H9 (cell line): ENCODE measurements at regions not wholly inside any gene's neighbourhood (a gene's known extent, or its start where the extent isn't known, plus 50 kb on each side); places are given as distances from the start of the nearest gene placed in this dataset.
A peak's percentile ranks its signal among the peaks of the same experiment; 100 is the strongest.
"Not testable (repeated sequence)": the region's sequence is repeated elsewhere in the genome, so short reads cannot be mapped to it uniquely, and the experiment has no call there.

Experiments
- DNase-seq: peaks from one replicate; pipeline ENCODE4 v3.0.0-alpha.2; 2017
- H2AFZ ChIP-seq: one replicate; pipeline ENCODE4 v1.6.1; 2013; ENCODE audit warnings: mild to moderate bottlenecking, low read length, control low read depth, moderate library complexity
- H2AK5ac ChIP-seq: 2 replicates; pipeline ENCODE4 v1.6.1; 2013; ENCODE audit warnings: low read length, control low read depth, mixed read lengths; ENCODE audit not compliant: insufficient read length
- H2BK120ac ChIP-seq: one replicate; pipeline ENCODE4 v1.6.1; 2013; ENCODE audit warnings: low read depth, mild to moderate bottlenecking, low read length, control low read depth, inconsistent platforms; ENCODE audit not compliant: poor library complexity, severe bottlenecking
- H2BK12ac ChIP-seq: 2 replicates; pipeline ENCODE4 v1.6.1; 2013; ENCODE audit warnings: low read length, control low read depth, mixed read lengths, low read depth; ENCODE audit not compliant: insufficient read length
- H2BK15ac ChIP-seq: 2 replicates; pipeline ENCODE4 v1.6.1; 2013; ENCODE audit warnings: low read depth, low read length, control low read depth
- H2BK20ac ChIP-seq: one replicate; pipeline ENCODE4 v1.6.1; 2013; ENCODE audit warnings: low read depth, mild to moderate bottlenecking, low read length, control low read depth, inconsistent platforms; ENCODE audit not compliant: poor library complexity, severe bottlenecking
- H2BK5ac ChIP-seq: 2 replicates; pipeline ENCODE4 v1.6.1; 2013; ENCODE audit warnings: low read length, control low read depth, mixed read lengths; ENCODE audit not compliant: insufficient read length
- H3K14ac ChIP-seq: 2 replicates; pipeline ENCODE4 v1.6.1; 2013; ENCODE audit warnings: low read length, control low read depth; ENCODE audit not compliant: insufficient read depth
- H3K18ac ChIP-seq: 2 replicates; pipeline ENCODE4 v1.6.1; 2013; ENCODE audit warnings: low read depth, mild to moderate bottlenecking, mixed read lengths, low read length, control low read depth; ENCODE audit not compliant: insufficient read length
- H3K23ac ChIP-seq: 2 replicates; pipeline ENCODE4 v1.6.1; 2013; ENCODE audit warnings: low read length, control low read depth, mixed read lengths, low read depth; ENCODE audit not compliant: insufficient read length
- H3K23me2 ChIP-seq: 2 replicates; pipeline ENCODE4 v1.6.1; 2013; ENCODE audit warnings: low read depth, mild to moderate bottlenecking, mixed read lengths, low read length, control low read depth; ENCODE audit not compliant: insufficient read length, poor library complexity, severe bottlenecking
- H3K27ac ChIP-seq: 2 replicates; pipeline ENCODE4 v1.5.1; 2013; ENCODE audit warnings: low read length, control low read depth, mixed read lengths, low read depth; ENCODE audit not compliant: insufficient read length
- H3K27me3 ChIP-seq: 2 replicates; pipeline ENCODE4 v1.6.1; 2013; ENCODE audit warnings: low read length, control low read depth, inconsistent platforms; ENCODE audit not compliant: insufficient read depth
- H3K4ac ChIP-seq: 2 replicates; pipeline ENCODE4 v1.6.1; 2013; ENCODE audit warnings: low read depth, mild to moderate bottlenecking, control low read depth, inconsistent platforms, low read length, moderate library complexity
- H3K4me1 ChIP-seq: 2 replicates; pipeline ENCODE4 v1.6.1; 2013; ENCODE audit warnings: low read length, control low read depth, inconsistent platforms; ENCODE audit not compliant: insufficient read depth
- H3K4me2 ChIP-seq: 2 replicates; pipeline ENCODE4 v1.6.1; 2013; ENCODE audit warnings: low read length, control low read depth, mixed read lengths; ENCODE audit not compliant: insufficient read length, insufficient read depth
- H3K56ac ChIP-seq: 2 replicates; pipeline ENCODE4 v1.6.1; 2013; ENCODE audit warnings: low read depth, mild to moderate bottlenecking, mixed read lengths, low read length, control low read depth; ENCODE audit not compliant: insufficient read length
- H3K79me1 ChIP-seq: 2 replicates; pipeline ENCODE4 v1.6.1; 2013; ENCODE audit warnings: low read depth, mild to moderate bottlenecking, moderate library complexity, low read length, control low read depth, inconsistent platforms; ENCODE audit not compliant: insufficient read depth, poor library complexity, severe bottlenecking
- H3K79me2 ChIP-seq: 2 replicates; pipeline ENCODE4 v1.6.1; 2013; ENCODE audit warnings: low read length, control low read depth, inconsistent platforms; ENCODE audit not compliant: insufficient read depth
- H3K9ac ChIP-seq: 2 replicates; pipeline ENCODE4 v1.6.1; 2013; ENCODE audit warnings: low read length, control low read depth, mixed read lengths; ENCODE audit not compliant: insufficient read length; ENCODE audit errors: extremely low read depth
- H3K9me3 ChIP-seq: one replicate; pipeline ENCODE4 v1.6.1; 2013; ENCODE audit warnings: low read depth, low read length, inconsistent platforms; ENCODE audit not compliant: control insufficient read depth
- H3T11ph ChIP-seq: one replicate; pipeline ENCODE4 v1.6.1; 2013; ENCODE audit warnings: mild to moderate bottlenecking, low read length, control low read depth, inconsistent platforms
- H4K20me1 ChIP-seq: one replicate; pipeline ENCODE4 v1.6.1; 2013; ENCODE audit not compliant: control insufficient read depth, insufficient read length, insufficient read depth
- H4K5ac ChIP-seq: 2 replicates; pipeline ENCODE4 v1.6.1; 2013; ENCODE audit warnings: low read depth, mild to moderate bottlenecking, mixed read lengths, low read length, control low read depth; ENCODE audit not compliant: insufficient read length
- H4K8ac ChIP-seq: replicated peaks from 2 replicates; pipeline ENCODE4 v1.6.1; 2013; ENCODE audit warnings: low read length, control low read depth, mixed read lengths, low read depth; ENCODE audit not compliant: insufficient read length
- H4K91ac ChIP-seq: 2 replicates; pipeline ENCODE4 v1.6.1; 2013; ENCODE audit warnings: low read depth, mild to moderate bottlenecking, moderate library complexity, mixed read lengths, low read length, control low read depth; ENCODE audit not compliant: insufficient read length
- H3K27ac Mint-ChIP-seq, 3 experiments: 2 replicates in 2 of 3; 3 replicates in 1 of 3; pipeline ENCODE4 v1.8.0; 2020 to 2021; ENCODE audit warnings: mixed read lengths in 3 of 3, mild to moderate bottlenecking in 1 of 3, moderate library complexity in 1 of 3
- H3K27me3 Mint-ChIP-seq: 2 replicates; pipeline ENCODE4 v1.8.0; 2021; ENCODE audit warnings: low read depth, mild to moderate bottlenecking, moderate library complexity, mixed read lengths
- H3K36me3 Mint-ChIP-seq, 3 experiments: 2 replicates in 2 of 3; 3 replicates in 1 of 3; pipeline ENCODE4 v1.8.0; 2020 to 2021; ENCODE audit warnings: low read depth in 3 of 3, mixed read lengths in 3 of 3; ENCODE audit not compliant: insufficient read depth in 1 of 3
- H3K4me1 Mint-ChIP-seq, 2 experiments: 2 replicates each; pipeline ENCODE4 v1.8.0; 2020; ENCODE audit warnings: mixed read lengths in 2 of 2
- H3K4me3 Mint-ChIP-seq, 2 experiments: 2 replicates in 1 of 2; 3 replicates in 1 of 2; pipeline ENCODE4 v1.8.0; 2020 to 2021; ENCODE audit warnings: mild to moderate bottlenecking in 2 of 2, mixed read lengths in 2 of 2, moderate library complexity in 1 of 2
- H3K9me3 Mint-ChIP-seq, 2 experiments: 2 replicates in 1 of 2; 3 replicates in 1 of 2; pipeline ENCODE4 v1.8.0; 2020; ENCODE audit warnings: mild to moderate bottlenecking in 2 of 2, mixed read lengths in 2 of 2, moderate library complexity in 1 of 2
- WGBS: extraction: QIAGEN DNeasy Blood & Tissue Kit; methylation state at CpG from one replicate; pipeline ENCODE4 v1.1.7; 2013; ENCODE audit warnings: missing lambda C conversion rate, low lambda C conversion rate, mixed read lengths; ENCODE audit not compliant: insufficient read length; ENCODE audit errors: extremely low coverage; 5-methylcytosine and 5-hydroxymethylcytosine counted together
- TF ChIP-seq, protein P1 (sequence below): fragments of 200-600 bp; sonication (generic); conservative IDR thresholded peaks from 3 replicates; pipeline ENCODE4 v1.8.0; 2021; ENCODE audit warnings: antibody characterized with exemption, mild to moderate bottlenecking

DNA sequence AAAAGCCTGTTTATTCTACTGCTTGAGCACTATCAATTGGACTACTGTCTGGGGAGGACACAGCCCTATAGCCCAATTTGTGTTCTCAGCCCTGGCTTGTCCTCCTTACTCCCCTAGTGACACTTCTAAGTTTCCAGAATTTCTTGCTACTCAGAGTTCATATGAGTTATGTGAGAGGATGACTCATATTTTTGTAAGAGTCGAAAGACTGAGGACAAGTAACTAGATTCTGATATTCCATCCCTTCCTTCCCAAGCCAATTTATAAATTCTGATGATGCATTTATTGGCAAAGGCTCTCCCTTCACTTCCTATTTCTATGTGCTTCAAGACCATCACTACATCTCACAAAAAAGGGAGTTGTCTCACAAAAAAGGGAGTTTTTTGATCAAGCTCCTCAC, 422.2 kb upstream of the DEPDC1 start:
- H2BK120ac ChIP-seq = no peak overlapping the region
- no peak overlapping the region for H3K4ac ChIP-seq
- peaks cover 2 to 5% of the 10 kb centered on the region in 2 experiments; a peak in 3 of 4 replicates for H3K4me1 Mint-ChIP-seq
- H3K79me2 ChIP-seq = no peaks in the 10 kb centered on the region
- H3K27ac ChIP-seq = no peak overlapping the region
- H4K8ac ChIP-seq = no peak overlapping the region
- no peaks in the 10 kb centered on the region for H3K27me3 Mint-ChIP-seq
- H4K5ac ChIP-seq = no peak overlapping the region
- no peak overlapping the region for H3K9ac ChIP-seq
- TF ChIP-seq, protein P1, sequence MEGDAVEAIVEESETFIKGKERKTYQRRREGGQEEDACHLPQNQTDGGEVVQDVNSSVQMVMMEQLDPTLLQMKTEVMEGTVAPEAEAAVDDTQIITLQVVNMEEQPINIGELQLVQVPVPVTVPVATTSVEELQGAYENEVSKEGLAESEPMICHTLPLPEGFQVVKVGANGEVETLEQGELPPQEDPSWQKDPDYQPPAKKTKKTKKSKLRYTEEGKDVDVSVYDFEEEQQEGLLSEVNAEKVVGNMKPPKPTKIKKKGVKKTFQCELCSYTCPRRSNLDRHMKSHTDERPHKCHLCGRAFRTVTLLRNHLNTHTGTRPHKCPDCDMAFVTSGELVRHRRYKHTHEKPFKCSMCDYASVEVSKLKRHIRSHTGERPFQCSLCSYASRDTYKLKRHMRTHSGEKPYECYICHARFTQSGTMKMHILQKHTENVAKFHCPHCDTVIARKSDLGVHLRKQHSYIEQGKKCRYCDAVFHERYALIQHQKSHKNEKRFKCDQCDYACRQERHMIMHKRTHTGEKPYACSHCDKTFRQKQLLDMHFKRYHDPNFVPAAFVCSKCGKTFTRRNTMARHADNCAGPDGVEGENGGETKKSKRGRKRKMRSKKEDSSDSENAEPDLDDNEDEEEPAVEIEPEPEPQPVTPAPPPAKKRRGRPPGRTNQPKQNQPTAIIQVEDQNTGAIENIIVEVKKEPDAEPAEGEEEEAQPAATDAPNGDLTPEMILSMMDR = no peak
- no peak overlapping the region for H2AFZ ChIP-seq
- H3K23me2 ChIP-seq = no peaks in the 10 kb centered on the region
- H2BK5ac ChIP-seq = no peak overlapping the region
- H3K9me3 Mint-ChIP-seq = peaks cover 0 to 3% of the 10 kb centered on the region in 2 experiments; a peak in 1 of 5 replicates
- no peak overlapping the region for H3K18ac ChIP-seq
- no peaks in the 10 kb centered on the region for H4K20me1 ChIP-seq
- H3K27ac Mint-ChIP-seq = no peak overlapping the region; a peak in 1 of 7 replicates
- H2BK20ac ChIP-seq = no peak overlapping the region
- H3K79me1 ChIP-seq = no peaks in the 10 kb centered on the region
- H3K27me3 ChIP-seq = no peaks in the 10 kb centered on the region
- no peak overlapping the region for H3K23ac ChIP-seq
- H2AK5ac ChIP-seq = no peak overlapping the region
- H3K4me2 ChIP-seq = no peak overlapping the region
- no peak overlapping the region for H2BK12ac ChIP-seq
- H3K14ac ChIP-seq = no peak overlapping the region
- H3K9me3 ChIP-seq = no peaks in the 10 kb centered on the region
- H3K4me3 Mint-ChIP-seq = no peak overlapping the region
- peaks cover 0 to 4% (median 0%) of the 10 kb centered on the region in 3 experiments; a peak in 2 of 7 replicates for H3K36me3 Mint-ChIP-seq
- no CpG with 5 or more reads among the region's 1 CpG for WGBS
- H3T11ph ChIP-seq = no peak overlapping the region
- no peak overlapping the region for H2BK15ac ChIP-seq
- no peak overlapping the region for H3K56ac ChIP-seq
- H3K4me1 ChIP-seq = no peaks in the 10 kb centered on the region
- no peak overlapping the region for H4K91ac ChIP-seq
- no peak for DNase-seq

DNA sequence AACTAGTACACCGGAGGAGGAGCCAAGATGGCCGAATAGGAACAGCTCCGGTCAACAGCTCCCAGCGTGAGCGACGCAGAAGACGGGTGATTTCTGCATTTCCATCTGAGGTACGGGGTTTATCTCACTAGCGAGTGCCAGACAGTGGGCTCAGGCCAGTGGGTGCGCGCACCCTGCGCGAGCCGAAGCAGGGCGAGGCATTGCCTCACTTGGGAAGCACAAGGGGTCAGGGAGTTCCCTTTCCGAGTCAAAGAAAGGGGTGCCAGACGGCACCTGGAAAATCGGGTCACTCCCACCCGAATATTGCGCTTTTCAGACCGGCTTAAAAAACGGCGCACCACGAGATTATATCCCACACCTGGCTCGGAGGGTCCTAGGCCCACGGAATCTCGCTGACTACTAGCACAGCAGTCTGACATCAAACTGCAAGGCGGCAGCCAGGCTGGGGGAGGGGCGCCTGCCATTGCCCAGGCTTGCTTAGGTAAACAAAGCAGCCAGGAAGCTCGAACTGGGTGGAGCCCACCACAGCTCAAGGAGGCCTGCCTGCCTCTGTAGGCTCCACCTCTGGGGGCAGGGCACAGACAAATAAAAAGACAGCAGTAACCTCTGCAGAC, 426.7 kb upstream of the DEPDC1 start:
- not testable (repeated sequence) for H3K4ac ChIP-seq, H3K27me3 Mint-ChIP-seq, H3K36me3 Mint-ChIP-seq, H2BK5ac ChIP-seq, H3K23ac ChIP-seq, H3K9me3 ChIP-seq, H3K4me2 ChIP-seq, H3K4me1 Mint-ChIP-seq, H3K27ac ChIP-seq, H4K91ac ChIP-seq, H2BK20ac ChIP-seq, H2BK12ac ChIP-seq, H4K8ac ChIP-seq, H3K27me3 ChIP-seq, H3K18ac ChIP-seq, H3K4me3 Mint-ChIP-seq, H3K23me2 ChIP-seq, H4K20me1 ChIP-seq, H2AK5ac ChIP-seq, H3K14ac ChIP-seq, H3K9ac ChIP-seq, H3K9me3 Mint-ChIP-seq, H4K5ac ChIP-seq, H2BK120ac ChIP-seq, H3T11ph ChIP-seq, H3K56ac ChIP-seq, H3K4me1 ChIP-seq, H2AFZ ChIP-seq, H2BK15ac ChIP-seq, H3K79me1 ChIP-seq, H3K79me2 ChIP-seq
- peak; percentile 27 for DNase-seq
- no CpG with 5 or more reads among the region's 30 CpGs for WGBS
- peak overlapping the region in 2 of 3 experiments; percentile 70 to 90; a peak in 3 of 7 replicates for H3K27ac Mint-ChIP-seq
